H1 (cell line): ENCODE measurements at regions not wholly inside any gene's neighbourhood (a gene's known extent, or its start where the extent isn't known, plus 50 kb on each side); places are given as distances from the start of the nearest gene placed in this dataset.

ENCODE experiments used
- CBX5 ChIP-seq: fragments of 300-800, 300-1000 bp; sonication (generic); IDR thresholded peaks from 2 replicates; pipeline ENCODE4 v1.7.1; 2016; ENCODE audit warnings: antibody characterized with exemption, low read length, low read depth
- EP300 ChIP-seq, 2 experiments: IDR thresholded peaks; 1 replicate in 1 of 2; 2 replicates in 1 of 2; pipeline ENCODE4 v1.6.1; 2011 to 2012; ENCODE audit warnings: low read depth in 2 of 2, low read length in 2 of 2, mild to moderate bottlenecking in 2 of 2, borderline replicate concordance in 1 of 2, inconsistent platforms in 1 of 2, moderate library complexity in 1 of 2
- GABPA ChIP-seq: IDR thresholded peaks from 2 replicates; pipeline ENCODE4 v1.6.1; 2011; ENCODE audit warnings: mild to moderate bottlenecking, low read length, moderate library complexity, borderline replicate concordance; ENCODE audit not compliant: insufficient read depth
- TEAD4 ChIP-seq: IDR thresholded peaks from 2 replicates; pipeline ENCODE4 v1.6.1; 2012; ENCODE audit warnings: low read depth, low read length, inconsistent platforms, mixed read lengths

GRCh38 chr7:12488341-12488740, 82.2 kb upstream of the SCIN start (continued):
- TF ChIP-seq TEAD4 (no peak), GABPA (no peak), EP300 (IDR thresholded peaks at IDR 0.05; ENCODE audit: borderline replicate concordance in 1 of 2, low read depth in 2 of 2, low read length in 2 of 2) (no peak), CBX5 (no peak)
